CD4-positive, alpha-beta T cell treated with Interleukin-12 subunit alpha and Interleukin-12 subunit beta, for 1 hour (primary cell): ENCODE measurements at regions not wholly inside any gene's neighbourhood (a gene's known extent, or its start where the extent isn't known, plus 50 kb on each side); places are given as distances from the start of the nearest gene placed in this dataset.

Source experiments
- DNase-seq: peaks from one replicate; pipeline ENCODE4 v3.0.0-alpha.2; 2020

DNA sequence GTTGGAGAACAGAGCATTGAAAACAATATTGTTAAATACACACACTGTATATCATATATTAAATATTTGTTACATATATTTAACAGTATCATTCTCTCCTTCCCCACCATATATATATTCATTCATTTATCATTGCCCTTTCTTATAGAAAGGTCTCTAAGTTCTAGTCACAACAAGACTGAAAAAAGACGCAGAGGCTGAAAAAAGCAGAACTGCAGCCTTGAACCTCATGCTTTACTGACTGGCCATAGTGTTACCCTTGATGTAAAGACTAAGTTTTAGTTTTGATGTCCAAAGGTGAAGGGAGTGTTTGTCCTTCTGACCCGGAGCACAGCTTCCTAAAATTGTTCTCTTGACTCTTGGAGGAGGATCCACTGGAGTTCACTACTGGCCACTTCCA lies 247.9 kb downstream of the PTEN start:
- DNase-seq = no peak

DNA sequence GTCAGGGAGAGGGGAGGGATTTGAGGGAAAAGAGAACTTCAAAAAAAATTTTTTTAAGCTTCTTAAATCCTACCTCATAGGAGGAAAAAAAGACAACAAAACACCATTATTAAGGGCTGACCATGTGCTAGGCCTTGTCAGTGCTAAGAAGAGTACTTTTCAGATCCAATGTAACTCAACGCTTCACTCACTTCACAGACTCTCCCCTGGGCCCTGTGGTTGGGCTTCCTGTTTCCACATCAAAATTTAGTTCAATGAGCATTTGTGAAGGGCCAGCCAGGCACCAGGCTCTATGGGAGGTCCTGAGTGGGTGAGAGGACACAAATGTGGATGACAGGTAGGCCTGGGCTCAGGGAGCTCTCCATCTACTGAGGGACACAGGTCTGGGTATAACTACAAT lies 249.8 kb downstream of the PTEN start:
- no peak for DNase-seq

DNA sequence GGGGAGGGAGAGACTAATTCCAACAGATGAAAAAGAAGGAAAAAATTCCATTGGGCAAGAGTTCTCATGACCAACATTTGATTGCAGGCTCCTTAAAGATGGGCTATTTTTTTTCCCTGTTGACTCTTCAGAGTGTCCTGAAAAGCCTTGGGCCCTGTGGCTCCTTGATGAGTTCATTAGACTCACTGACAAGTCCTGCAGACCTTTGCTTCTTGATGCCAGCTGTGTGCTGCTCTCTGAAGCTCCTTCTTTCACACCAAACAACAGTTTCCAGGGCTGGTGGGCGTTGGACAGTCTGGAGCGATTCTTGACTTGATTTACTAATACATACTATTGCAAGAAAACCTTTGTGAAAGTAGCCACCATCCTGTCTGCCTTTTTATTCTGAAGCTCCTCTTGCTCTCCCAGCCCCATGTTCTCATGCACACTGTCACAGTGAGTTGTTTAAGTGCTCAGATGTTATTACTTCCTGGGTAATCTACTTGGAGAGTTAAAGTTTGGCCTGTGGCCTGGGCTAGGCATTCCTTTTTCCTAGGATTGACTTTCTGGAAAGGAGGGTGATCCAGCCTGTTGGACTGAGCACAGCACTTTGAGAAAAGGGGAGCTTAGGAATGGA lies 250.3 kb downstream of the PTEN start:
- DNase-seq = no peak

DNA sequence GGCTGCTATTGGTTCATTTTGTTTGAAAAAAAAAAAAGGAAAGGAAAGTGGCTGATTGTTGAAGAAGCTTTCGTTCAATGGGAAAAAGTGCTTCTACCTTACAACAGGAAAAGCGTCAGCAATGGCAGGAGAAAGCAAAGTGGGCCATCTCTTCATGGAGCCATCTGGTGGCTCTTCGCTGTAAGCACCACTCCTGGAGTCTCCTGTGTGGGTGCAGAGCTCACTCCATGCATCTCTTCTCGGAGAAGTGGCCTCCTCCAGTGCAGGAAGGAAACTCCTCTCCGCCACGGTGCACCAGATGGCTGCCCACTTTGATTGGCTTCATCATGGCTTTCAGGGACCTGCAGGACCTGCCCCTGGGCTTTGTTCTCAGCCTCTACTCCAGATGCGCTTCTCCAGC lies 250.9 kb downstream of the PTEN start:
- DNase-seq = peak; percentile 43

DNA sequence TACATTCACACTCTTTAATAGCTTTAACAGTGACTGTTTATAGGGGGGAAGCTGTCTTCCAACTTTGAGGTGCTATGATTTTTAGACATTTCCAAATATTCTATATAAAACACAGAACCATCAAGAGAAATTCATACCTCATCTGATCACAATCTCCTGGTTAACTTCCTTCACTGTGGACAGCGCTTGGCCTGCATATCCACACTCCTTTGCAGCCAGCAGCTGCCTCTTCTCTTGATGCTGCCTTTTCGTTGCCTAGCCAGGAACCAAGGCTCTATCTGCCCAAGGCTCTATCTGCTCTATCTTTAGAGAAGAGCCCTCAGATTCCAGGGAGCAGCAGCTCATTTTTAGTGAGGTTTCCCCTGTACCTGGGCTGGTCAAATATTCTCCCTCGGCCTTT lies 252.0 kb downstream of the PTEN start:
- no peak for DNase-seq

DNA sequence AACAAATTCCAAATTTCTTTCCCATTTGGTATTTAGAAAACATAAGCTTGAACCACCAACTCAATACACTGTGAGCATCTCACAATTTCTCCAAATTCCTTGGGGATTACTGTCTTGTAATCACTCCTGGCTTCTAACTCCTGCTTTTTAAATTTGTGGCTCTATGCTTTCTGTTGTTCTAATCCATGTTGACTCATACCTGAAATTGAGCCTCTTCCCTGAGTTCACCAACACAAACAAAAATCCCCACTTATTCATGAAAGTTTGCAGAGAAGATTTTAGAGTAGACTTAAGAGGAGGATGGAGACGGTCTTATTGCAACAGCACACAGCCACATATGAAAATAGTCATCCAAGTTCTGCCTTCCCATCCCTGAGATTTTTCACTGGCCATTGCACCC lies 252.5 kb downstream of the PTEN start:
- no peak for DNase-seq

DNA sequence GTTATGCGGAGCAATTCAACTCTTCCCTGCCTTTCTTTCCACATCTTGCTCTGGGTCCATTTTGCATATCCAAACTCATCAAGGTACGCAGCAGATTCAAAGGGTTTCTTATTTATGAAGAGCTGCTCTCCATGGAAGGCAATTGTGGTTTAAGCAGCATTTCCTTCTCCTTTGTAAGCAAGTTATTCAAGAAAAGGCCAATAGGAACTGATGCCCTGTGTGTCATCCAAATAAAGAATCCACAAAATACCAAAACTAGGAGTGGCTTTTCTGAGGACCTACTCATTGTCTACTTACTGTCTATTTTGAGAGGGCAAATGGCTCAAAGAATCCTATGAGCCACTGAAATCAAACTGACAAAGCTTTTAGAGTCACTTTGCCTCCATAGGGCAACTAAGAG lies 253.1 kb downstream of the PTEN start:
- DNase-seq = no peak

DNA sequence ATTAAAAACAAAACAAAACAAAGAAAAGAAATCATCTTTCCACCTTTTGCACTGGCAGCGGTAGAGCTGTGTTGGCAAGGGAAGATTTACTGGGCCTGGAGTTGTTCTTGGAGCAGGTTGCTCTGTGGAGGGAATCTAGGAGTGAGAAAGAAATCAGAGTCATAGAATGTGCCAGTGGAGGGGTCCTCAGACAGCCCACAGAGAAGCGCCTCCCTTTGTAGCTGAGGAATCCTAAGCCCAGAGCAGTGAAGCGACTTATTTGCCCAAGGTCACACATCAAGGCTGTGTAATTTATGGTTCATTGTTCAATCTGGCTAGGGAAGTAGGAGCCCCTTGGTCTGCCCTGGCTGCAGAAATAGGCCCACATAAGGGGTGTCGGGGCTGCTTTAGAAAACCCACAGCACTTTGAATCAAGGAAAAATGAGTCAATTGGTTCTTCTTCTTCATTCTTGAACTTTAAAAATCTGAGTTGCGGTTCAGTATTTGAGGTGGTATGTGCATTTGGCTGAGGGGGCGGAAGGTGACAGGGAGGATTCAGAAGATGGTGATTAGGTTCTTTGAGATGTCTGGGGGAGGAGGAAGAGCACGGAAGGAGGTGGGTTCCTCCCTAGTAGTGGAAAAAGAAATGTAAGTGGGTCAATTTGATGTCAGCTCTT lies 253.7 kb downstream of the PTEN start:
- DNase-seq = no peak

DNA sequence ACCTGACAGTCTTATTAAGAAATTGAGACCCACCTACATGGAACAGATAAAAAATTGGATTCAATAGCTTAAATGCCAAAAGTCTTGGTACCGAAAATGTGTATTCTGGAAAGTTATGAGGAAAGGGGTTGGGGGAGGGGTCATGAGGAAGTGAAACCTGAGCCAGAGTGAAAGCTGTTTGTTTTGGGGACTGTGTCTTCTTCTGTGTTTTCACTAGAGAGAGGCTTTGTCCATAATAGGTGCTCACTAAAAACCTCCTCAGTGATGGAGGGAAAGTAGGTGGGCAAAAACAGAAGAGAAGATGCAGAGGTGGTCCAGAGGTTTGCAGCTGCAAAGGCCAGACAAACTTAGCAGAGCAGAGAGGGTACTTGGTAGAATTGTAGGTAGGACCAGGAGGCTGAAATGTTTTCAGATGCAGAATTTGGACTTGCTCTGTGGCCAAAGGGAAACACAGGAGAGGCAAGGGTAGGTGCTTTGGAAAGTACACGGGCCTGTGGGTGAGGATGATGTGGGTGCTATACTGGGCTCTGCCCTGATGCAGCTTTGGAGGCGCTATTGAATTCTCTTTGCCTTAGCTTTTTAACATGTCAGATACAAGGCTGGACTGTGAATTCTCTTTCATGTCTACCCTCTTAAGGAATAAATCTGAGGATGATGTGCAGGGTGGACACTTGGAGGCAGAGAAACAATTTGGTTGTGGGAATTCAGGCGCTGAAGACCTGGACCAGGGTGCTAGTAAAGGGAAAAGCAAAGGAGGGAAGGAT lies 254.6 kb downstream of the PTEN start:
- peak; percentile 18 for DNase-seq

DNA sequence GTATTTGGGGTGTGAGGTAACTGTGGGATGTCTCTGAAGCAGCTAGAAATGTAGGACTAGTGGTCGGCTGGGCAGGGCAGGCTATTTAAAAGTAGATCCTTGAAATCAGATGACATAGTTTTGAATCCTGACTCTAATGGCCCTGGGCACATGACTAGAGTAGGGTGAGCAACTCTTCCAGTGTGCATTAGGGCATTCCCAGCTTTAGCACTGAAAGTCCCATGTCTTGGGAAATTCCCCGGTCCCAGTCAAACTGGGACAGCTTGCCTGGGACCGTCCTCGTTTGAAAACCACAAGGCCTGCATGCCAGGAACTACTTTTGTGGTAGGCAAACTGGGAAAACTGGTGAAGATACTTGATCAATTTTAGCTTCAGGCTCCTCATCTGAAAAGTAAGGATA lies 255.3 kb downstream of the PTEN start:
- no peak for DNase-seq

DNA sequence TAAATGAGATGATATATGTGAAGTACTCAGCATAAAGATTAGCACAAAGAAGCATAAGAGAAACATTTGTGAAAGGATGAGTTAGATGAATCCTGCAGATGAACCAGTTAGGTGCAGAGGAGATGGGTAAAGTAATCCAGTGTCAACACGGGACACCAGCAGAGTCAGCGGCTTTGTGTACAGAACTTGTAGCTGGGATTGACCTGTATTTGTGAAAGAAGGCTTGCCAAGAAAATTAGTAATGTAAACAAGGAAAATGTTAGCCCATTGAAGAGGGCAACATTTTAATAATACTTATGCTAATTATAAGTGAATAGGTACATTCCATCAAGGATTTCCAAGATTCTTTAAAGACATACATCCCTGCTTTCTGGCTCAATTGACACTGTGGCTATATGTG lies 255.7 kb downstream of the PTEN start:
- DNase-seq = no peak

DNA sequence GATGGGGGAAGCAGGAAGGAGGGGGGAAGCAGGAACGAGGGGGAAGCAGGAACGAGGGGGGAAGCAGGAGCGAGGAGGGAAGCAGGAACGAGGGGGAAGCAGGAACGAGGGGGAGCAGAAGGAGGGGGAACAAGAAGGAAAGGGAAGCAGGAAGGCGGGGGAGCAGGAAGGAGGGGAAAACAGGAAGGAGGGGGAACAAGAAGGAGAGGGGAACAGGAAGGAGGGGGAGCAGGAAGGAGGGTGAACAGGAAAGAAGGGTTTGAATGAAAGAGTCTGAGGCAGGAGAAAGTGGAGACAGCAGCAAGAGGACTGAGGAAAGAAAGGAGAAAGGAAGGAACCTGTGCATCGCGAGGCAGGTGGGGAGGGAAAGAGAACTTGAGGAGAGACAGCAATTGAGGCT lies 256.6 kb downstream of the PTEN start:
- DNase-seq = no peak

DNA sequence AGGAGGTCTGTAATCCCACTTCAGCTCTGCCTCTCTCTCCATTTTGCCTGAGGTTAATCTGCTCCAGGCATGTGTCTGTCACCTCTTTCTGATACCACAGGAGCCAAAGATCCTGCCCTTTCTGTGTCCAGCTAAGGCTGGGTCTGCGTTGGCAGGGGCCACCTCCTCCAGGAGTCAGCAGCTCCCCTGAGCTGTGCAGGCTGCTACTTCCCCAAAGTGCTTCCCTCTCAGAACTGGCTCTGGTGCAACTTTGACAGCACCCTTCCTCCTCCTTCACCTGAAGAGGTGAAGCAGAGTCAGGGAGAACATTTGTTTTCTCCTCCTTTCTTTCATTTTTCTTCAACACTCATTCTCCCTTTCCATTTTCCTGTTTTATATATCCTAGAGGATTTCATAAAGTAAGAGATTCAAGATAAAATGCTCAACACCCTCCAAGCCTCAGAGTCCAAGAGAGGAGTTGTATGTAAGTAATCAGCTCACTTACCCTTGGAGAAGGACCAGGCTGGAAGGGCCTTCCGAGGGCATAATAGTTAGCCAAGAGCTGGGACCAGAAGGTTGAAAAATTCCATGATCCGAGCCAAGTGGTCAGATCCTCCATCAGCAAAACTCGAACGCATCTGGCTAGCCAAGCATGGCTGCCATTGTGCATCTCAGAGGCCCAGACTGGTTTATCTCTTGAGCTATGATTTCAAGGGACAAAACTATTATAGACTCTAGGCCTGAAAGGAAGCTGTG lies 257.3 kb downstream of the PTEN start:
- no peak for DNase-seq

DNA sequence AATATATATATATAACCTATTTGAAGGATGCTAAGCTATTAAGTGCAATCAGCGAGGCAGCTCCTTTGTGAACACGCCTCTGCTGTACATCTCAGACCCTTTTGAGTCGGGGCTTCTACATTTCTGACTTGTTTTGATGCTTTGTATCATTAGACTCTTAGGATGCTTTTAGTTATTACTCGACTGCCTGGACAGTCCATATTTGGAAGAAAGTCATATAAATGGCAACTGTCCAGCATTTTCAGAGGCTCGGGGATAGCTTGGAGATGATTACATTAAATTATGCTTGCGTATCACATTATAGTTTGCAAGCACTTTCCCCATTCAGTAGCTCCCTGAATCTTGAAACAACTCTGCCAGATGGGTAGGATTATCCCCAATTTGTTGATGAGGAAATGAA lies 257.9 kb downstream of the PTEN start:
- no peak for DNase-seq

DNA sequence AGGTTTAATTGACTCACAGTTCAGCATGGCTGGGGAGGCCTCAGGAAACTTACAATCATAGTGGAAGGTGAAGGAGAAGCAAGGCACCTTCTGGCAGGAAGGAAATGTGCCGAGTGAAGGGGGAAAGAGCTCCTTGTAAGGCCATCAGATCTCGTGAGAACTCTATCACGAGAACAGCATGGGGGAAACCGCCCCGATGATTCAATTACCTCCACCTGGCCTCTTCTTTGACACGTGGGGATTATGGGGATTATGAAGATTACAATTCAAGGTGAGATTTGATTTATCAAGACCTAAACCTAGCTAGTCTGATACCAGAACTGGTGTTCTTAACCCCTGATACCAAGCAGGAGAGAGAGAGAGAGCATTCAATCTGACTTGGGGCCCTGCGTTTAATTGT lies 258.7 kb downstream of the PTEN start:
- no peak for DNase-seq

DNA sequence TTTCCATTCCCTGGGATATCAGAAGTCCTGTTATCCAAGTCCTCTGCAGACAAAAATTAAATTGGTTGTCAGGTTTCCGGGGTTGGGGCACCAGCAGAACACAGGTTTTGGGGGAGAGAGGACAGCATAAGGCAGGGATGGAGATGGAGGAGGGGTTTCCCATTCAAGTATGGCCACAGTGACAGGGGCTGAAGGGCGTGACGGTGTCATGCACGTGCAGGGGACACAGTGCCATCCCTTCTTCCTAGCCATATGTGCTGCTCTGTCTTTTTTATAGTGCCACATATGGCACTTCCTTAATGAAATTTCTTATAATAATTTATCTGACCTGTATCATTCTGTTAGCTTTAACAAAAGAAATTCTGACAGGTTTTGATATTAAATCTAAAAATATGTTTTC lies 259.2 kb downstream of the PTEN start:
- no peak for DNase-seq

DNA sequence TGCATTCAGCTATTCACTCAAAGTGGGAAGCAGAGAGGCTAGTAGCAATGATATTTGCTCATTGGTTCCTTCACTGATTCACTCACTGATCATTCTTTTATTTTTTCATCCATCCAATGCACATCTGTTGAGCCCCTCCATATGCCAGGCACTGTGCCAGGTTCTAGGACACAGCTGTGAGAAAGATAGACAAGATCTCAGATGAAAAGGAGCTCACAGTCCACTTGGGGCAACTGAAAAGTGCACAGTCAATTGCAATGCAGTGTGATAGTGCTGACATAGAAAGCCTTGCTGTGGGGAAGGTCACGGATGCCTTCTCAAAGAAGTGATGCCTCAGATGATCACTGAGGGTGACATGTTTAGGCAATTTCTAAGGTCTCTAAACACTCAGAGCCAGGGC lies 262.3 kb downstream of the PTEN start:
- no peak for DNase-seq

DNA sequence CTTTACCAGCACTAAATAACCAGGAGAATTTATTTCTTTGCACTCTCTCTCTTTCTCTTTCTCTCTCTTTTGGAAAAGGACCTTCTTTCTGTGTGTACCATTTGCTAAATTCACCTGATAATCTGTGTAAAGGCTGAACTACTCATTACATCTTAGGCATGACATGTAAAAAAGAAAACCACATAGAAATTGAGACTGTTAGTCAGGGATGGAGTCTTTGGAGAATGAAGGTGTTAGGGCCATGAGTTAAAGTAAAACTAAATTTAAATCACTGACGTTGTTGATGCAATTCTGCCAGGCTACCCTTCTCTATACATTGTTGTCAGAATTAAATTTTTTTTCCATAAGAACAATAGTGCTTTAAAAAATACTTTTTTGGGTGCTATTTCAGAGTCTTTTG lies 263.3 kb downstream of the PTEN start:
- DNase-seq = no peak

DNA sequence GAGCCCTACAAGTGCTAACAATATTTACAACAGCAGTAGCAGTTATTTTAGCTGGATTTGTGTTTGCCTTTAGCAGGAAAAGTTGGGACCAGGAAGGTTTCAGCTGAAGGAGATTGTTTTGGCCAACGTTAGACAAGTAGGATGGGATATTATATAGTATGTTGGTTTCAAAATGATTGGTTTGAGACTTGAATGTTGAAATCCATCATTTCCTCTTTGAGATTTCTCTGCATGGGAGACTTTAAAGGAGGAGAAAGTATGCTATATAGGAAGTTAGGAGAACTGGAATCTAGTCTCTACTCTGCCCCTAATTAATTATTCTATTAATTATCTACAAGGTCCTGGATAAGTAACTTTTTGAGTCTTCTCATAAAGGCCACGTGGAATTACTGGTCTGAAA lies 263.8 kb downstream of the PTEN start:
- DNase-seq = no peak

DNA sequence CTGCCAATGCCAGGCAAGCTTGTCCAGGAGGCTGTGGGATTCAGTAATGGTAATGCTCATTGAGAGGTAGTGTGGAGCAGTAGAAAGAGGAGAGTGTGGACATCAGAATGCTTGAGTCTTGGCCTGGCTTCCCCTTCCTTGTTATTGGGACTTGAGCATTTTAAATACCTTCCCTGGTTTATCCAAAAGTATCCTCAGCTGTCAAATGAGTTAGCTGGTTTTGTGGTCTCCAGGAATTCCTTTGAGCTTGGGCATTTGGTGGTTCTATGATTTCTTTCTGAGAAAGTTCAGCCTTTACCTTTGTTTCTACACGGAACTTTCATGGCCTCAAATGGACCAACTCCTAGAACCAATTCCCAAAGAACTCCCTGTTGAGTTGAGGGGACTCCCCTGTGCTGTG lies 264.3 kb downstream of the PTEN start:
- DNase-seq = no peak

DNA sequence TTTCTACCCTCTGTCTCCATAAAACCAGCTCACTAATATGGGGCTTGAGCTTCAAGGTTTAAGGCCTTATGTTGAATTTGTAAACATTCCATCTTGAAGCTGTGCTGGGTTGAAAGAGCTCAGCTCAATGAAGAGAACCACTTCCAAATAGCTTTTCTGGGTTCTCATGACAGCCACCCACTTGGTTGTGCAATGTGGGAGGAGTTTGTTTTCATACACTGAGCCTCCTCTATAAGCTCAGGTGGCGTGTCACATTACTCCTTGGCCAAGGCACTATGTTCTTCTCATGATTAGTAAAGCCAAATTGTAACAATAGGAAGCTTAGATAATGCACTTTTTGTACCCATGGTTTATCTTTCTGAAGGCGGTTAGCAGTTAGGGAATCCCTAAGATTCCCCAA lies 265.6 kb downstream of the PTEN start:
- no peak for DNase-seq

DNA sequence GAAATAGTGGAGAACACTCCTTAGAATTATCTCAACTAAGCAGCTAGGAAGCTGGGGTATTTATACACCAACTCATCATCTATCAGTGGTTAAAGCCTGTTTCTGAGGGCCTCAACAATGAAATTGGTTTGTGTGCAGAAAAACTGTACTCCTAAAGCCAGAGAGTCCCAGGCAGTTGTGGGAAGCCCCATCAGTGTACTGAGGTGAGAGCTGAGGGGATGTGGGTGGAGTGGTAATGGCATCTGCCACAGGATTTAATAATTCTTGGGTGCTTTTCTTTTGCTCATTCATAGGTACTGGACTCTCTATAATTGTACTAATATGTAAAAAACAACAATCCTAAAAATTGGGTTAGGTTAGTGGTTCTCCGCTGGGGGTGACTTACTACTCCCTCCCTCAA lies 267.5 kb downstream of the PTEN start:
- DNase-seq = no peak

DNA sequence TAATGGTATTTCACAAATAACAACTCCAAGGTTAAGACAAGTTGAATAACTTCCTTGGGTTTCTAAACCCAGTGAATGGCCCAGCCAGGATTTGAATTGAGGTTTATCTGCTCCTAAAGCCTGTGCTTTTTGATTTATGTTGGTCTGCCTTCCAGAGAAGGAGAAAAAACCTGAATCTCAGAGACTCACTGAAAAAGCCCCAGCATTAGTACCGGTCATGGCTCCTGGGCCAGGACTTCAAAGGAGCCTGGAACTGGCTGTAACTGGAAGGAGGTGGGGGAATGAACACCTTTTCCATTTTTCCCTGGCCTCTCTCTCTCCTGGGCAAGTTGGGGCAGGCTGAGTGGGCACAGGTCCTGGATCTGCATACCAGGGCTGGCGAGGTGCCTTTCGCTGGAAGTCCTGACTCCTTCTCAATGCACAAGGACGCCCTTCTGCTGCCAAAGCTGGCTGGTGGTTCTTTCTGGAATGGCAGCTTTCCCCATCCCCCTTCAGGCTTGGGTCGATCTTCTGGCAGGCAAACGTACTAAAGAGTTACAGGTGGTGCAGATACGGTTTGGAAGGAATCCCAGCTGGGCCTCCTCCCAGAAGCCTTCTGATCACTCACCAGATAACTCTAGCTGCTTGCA lies 268.2 kb downstream of the PTEN start:
- DNase-seq = no peak
